HG03108 (cell line): ENCODE measurements at regions not wholly inside any gene's neighbourhood (a gene's known extent, or its start where the extent isn't known, plus 50 kb on each side); places are given as distances from the start of the nearest gene placed in this dataset.
"Not testable (repeated sequence)": the region's sequence is repeated elsewhere in the genome, so short reads cannot be mapped to it uniquely, and the experiment has no call there.

Source experiments
- ATAC-seq: cut with Tn5 transposase; IDR thresholded peaks from one replicate; pipeline ENCODE4 v1.9.1; 2021; ENCODE audit warnings: moderate library complexity; ENCODE audit not compliant: unreplicated experiment

DNA sequence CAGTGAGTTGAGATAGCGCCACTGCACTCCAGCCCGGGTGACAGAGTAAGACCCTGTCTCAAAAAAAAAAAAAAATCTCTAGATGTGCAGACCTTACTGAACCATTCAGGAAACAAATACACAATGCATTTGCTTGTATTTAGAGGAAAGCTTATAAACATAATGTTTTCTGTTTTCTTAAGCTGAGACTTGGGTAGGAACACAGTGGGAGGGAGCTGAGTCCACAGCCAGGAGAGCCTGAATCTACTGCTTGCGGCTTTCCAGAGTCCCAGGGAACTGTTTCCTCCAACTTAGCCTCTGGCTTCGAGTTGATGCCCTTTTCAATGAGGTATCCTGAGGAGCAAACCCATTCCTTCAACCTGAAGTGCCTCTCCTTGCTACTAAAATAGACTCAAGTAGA is 83.0 kb upstream of the PITRM1 start:
- no peak for ATAC-seq

DNA sequence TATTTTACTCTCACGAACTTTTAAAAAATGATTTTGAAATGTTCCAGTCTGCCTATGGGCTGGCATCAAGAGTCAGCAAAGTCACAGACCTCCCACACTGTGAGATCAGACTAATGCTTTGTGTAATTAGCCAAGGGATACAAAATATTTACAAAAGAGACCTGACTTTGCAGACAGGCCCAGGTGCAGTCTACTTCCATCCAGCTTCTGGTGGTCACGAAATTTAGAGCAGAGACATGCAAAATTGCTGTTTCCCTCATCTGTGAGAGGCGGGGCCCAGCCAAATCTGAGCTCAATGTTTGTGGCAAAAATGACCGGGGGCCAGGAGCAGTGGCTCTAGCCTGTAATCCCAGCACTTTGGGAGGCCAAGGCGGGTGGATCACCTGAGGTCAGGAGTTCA is 82.5 kb upstream of the PITRM1 start:
- ATAC-seq = no peak

DNA sequence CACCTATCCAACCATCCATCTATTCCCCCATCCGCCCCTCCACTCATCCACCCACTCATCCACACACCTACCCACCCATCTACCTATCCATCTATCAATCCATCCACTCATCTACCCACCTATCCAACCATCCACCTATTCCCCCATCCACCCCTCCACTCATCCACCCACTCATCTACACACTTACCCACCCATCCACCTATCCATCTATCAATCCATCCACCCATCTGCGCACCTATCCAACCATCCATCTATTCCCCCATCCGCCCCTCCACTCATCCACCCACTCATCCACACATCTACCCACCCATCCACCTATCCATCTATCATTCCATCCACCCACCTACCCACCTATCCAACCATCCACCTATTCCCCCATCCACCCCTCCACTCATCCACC is 81.4 kb upstream of the PITRM1 start:
- ATAC-seq = not testable (repeated sequence)

- no peak for ATAC-seq
Measured at GRCh38 chr10:3251172-3251571, 78.6 kb upstream of the PITRM1 start.

- no peak for ATAC-seq
Measured at GRCh38 chr10:3249307-3249889, 76.8 kb upstream of the PITRM1 start.

- no peak for ATAC-seq
Measured at GRCh38 chr10:3248526-3249306, 76.1 kb upstream of the PITRM1 start.

- no peak for ATAC-seq
Measured at GRCh38 chr10:3245395-3245794, 72.8 kb upstream of the PITRM1 start.

- ATAC-seq = no peak
Measured at GRCh38 chr10:3241967-3242650, 69.5 kb upstream of the PITRM1 start.

GRCh38 chr10:3241274-3241921 is 68.8 kb upstream of the PITRM1 start:
- ATAC-seq = no peak

DNA sequence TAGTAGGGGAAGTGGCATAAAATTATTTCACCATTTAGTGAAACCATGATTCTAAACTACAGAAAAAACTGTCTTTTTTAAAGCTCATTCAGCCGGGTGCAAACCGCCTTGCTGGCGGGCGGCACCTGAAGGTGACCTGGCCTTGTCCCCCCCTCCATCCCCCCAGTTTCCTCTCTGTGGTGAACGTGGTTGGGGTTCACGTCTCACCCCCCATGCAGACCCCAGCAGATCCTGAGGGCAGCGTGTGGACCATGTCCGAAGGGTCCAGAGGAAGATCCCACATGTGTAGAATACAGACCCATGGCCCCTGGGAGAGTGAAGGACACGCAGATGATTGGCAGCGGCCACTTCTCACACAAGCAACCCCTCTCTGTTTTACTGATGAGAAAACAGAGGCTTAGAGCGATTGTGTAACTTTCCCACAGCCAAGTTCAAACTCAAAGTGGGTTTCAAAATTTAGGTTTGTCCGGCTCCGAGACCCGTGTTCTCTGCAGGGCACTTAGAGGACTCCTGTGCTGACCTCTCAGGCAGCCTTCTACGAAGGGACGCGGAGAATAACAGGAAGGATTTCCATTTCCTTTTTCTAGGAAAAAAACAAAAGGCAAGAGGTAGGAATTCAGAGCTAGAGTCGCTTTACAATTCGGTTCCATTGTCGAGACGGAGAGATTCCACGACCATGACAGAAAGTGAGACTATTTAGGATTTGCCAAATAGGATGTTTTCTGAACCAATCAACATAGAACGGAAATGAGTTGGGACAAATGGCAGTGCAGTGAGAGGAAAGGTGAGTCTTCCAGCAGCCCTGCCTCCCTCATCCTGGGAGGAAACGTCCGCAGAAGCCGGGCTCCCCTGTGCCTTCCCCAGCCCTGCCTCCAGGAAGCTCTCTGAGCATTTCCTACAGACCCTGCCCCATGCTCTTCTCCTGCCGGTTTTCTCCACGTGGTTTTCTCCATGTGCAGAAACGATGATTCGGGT is 67.6 kb upstream of the PITRM1 start:
- no peak for ATAC-seq

DNA sequence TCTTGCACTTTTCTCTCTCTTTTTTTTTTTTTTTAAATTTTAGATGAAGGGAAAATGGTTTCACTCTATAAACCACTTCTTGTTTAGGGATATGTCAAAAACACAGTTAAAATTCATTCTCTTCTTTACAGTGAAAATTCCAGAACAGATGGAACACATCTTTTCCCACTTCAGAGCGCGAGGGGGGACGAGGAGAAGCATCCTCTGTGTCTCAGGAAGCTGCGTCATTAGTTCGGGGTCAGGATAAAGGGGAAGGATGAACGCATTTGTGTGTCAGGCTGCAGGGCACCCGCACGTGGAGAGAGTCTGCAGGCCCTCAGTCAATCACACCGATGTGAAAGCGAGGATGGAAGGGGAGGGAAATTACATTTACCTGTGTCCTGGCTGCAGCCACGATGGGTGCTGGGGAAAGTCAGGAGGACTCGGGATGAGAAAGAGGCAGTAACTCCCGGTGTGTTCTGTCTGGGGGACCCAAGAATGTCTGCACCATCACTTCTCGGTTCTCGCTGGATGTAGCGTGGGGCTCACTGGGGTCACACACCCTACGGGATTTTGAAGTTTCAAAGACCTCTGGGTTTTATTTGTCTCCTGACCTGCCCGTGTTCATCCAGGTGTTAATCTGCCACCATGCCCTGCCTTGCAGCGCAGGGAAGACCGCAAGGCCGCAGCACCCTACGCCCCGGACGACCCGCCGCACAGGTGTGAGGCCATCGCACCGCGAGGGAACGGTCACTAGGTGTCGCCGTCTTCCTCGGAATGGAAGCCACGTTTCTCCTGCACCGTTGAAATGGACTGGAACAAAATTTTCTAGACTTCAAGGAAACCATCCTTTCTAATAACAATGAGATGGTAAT is 66.7 kb upstream of the PITRM1 start:
- no peak for ATAC-seq

DNA sequence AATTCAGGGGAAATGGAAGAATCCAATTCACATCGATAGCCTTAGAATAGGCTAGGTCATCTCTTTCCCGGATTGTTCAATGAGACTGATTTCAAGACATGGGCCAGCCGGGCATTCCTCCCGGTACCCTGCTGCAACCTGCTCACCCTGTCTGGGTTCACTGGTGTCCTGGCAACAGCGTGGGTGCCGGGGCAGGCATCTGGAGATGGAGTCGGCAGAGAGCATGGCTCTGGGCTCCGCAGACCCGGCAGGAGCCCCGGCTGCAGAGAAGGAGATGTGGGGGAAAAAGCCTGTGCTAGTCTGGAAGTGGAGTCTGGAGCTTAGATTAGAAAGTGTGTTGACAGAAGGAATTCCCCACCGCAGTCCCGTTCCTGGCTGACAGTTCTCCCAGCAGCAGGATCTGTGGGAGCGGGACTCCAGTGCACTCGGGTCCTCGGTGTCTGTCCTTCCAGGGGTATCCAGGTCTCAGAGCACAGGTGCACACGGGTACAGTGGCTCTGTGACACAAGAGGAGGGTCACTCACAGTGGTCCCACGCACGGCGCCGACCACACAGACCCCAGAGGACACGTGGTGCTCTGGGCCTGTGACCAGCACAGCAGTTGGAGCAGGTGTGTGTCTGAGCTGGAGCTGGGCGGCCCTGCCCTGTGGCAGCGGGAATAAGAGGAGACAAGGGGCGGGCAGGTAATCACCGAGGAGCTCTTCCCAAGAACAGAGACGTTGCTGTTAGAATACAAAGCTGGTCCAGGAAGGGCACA is 65.7 kb upstream of the PITRM1 start:
- no peak for ATAC-seq

DNA sequence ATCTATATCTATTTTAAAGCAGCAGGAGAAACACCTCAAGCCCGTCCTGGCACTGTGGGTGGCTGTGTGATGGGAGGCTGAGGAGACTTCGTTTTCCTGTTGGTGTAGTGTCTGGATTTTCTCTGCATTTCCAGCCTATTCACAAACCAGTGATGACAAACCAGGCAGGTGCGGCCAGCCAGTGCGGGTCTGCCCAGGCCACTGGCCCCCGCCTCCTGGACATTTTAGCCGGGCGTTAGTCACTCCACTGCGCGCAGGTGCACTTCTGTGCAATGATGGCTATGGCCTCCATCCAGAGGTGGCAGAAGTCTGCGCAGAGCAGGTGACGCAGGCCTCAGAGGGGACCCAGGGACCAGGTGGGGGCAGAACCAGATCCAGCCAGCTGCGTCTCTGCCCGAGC is 64.9 kb upstream of the PITRM1 start:
- ATAC-seq = no peak

DNA sequence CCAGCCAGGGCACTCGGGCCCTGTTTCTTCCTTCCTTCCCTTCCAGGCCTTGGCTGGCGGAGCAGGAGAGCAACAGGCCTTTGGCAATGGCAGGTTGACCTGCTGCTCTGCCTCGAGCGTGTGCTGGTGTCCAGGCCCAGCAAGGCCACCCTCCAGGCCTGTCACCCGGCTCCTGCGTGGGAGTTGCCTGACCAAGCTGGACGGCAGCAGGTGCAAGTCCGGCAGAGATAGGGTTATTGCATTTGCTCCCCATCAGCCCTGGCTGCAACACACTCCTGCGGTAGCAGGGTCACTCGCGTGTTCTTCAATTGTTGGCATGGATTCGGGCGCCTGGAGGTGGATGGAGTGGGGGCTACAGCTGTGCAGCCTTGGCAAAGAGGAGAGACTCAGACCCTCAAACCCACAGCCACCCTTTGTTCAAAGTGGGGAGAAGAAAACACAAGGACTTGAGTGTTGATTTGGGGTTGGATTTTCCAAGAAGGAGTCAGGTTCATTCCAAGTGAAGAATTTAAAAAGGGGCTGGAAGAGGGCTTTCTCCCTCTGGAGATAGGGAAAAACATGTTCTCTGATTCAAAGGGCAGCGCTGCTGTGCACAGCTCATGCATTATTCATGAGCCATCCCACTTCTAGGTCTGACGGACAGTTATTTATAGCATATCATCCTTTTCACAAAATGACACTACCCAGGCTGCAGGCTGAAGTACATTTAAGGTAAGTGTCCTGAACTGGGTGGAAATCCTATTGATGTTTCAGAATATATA is 64.2 kb upstream of the PITRM1 start:
- ATAC-seq = no peak

DNA sequence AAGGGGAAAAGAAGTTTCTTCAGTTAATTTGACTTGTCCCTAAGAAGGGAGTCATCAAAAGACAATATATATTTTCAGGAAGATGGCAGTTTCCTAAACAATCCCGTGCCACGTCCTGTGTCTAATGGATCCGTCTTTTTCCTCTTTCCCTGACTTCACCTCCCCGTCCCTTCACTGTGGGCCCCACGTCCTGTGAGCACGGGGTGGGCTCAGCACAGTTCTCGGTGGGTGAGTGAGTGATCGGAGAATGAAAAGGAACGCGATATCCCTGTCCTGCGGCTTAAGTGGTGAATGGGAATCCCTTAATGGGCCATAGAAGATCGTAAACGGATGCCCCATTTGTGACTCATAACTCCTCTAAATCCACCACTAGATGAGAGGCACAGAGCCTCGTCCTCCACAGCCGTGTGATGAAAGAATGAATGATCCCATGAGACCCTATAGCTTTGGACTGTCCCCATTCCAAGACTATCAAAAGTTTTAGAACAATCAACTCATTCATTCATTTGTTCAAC is 63.5 kb upstream of the PITRM1 start:
- no peak for ATAC-seq

GRCh38 chr10:3235395-3235794 is 62.8 kb upstream of the PITRM1 start:
- no peak for ATAC-seq

GRCh38 chr10:3233486-3233990 is 61.0 kb upstream of the PITRM1 start:
- no peak for ATAC-seq
